Activated CD4-positive, CD25-positive, alpha-beta regulatory T cell (primary cell): ENCODE measurements at regions not wholly inside any gene's neighbourhood (a gene's known extent, or its start where the extent isn't known, plus 50 kb on each side); places are given as distances from the start of the nearest gene placed in this dataset.
"Not testable (repeated sequence)": the region's sequence is repeated elsewhere in the genome, so short reads cannot be mapped to it uniquely, and the experiment has no call there.

ENCODE experiments used
- DNase-seq, 4 experiments: peaks; one replicate each; lab custom pipeline; 2025; lab: John Stamatoyannopoulos, UW

DNA sequence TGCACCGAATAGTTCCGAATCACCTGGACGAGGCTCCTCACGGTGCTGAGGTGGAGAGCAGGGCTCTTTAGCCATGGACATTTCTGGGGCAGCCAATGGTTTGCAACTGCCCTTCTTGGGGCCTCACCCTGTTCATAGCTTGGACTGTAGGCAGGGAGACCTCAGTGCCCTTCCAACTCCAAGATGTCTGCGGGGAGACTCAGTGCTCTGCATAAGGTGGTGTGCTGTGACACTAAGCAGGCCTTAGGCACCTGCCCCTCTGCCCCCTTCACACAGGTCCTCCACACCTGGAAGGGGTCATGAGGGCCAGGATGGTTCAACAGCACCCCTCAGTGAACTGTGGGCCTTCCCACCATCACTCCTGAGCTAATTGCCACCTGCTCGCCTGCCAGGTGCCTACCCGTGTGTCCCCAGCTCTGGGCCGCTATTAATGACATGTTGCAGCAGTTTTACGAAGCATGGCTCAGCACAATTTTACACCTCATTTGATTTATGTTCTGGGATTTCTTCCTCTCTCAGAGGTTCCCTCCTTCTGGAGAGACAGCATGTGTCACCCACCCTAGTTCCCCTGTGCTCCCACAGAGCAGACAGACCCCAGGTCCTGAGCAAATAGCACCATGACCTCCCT lies 101.2 kb upstream of the SMAD3 start:
- DNase-seq = no peak

DNA sequence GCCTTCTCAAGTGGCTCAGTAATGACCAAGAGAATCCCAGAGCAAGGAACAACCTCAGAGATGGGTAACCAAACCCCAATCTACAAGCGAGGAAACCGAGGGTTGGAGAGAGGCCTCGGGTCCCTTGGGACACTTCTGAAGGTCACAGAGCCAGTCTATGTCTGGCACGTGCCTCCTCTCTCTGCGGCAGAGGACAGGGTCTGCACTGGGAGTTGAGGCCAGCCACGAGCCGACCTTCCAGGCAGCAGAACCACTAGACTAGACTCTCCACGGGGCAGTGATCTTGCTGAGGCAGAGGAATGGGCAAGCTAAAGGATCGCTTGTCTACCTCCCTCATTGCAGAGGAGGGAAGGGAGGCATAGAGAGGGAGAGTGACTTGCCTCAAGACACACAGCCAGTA lies 100.6 kb upstream of the SMAD3 start:
- no peak for DNase-seq

GRCh38 chr15:66965201-66965900 lies 100.1 kb upstream of the SMAD3 start:
- no peak for DNase-seq

DNA sequence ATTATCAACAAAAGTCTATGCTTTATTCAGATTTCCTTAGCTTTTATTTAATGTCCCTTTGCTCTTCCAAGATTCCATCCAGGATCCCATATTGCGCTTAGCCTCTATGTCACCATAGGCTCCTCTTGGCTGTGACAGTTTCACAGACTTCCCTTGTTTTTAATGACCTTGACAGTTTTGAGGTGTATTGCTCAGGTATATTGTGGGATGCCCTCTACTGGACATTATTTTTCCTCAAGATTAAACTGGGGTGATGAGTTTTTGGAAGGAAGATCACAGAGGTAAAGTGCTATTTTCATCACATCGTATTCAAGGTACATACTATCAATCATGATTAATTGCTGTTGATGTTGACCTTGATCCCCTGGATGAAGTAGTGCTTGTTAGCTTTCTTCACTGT lies 99.1 kb upstream of the SMAD3 start:
- DNase-seq = no peak

GRCh38 chr15:66968806-66969596 lies 96.4 kb upstream of the SMAD3 start:
- no peak for DNase-seq

GRCh38 chr15:66974131-66974530 lies 91.3 kb upstream of the SMAD3 start:
- not testable (repeated sequence) for DNase-seq

- not testable (repeated sequence) for DNase-seq
Observed at GRCh38 chr15:66976106-66976640, 89.2 kb upstream of the SMAD3 start.

GRCh38 chr15:66980326-66980725 lies 85.1 kb upstream of the SMAD3 start:
- not testable (repeated sequence) for DNase-seq

DNA sequence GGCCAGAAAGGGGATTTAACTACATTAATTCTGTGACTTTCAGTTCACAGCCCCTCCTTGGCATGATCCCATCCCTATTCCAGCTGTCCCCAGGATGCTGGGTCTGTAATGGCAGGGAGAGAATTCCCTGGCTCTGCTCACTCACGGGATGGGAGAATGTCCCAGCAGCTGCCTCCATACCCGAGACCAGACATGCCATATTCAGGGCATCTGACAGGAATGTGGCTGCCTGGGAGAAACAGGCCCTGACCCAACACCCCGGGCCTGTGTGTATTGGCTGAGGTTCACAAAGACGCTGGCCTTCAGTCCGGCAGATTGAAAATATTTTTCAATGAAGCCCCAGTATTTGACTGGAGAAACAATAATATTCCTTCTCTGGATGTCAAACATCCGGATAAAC lies 83.6 kb upstream of the SMAD3 start:
- no peak for DNase-seq

GRCh38 chr15:66982250-66982649 lies 83.2 kb upstream of the SMAD3 start:
- no peak for DNase-seq

DNA sequence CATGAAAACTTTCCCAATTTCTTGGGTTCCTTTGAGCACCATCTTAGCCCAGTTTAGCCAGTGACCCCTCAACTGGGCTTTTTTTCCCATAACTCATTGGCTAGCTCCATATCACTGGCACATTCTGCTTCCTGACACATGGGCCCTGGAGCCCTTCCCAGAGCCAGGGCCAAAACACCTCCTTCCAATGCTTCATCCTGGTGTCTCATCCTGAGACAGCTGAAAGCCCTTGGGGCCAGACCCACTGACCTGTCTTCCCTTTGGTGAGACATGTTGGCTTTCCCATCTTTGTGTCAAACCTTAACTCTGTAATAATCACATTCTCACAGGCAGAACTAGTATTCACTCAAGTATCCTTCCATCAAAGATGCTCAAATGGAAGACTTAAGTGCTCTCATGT lies 82.6 kb upstream of the SMAD3 start:
- no peak for DNase-seq

DNA sequence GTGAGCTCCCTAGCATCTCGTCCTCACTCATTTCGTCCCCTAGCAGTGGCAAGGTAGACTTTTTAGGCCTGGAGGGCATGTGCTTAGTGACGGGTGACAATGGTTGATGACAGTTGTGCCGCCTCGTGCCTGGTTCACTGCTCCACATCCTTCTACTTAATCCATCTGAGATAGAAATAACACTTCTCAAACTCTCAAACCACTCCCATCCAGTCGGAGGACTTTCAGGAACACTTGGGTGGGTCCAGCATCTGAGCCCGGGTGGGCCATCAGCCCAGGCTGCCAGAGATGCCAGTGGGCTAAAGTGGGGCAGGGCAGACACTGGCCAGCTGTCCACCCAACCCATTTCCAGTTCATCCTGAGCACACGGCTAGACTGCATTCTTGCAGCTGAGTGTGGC lies 79.7 kb upstream of the SMAD3 start:
- no peak for DNase-seq

DNA sequence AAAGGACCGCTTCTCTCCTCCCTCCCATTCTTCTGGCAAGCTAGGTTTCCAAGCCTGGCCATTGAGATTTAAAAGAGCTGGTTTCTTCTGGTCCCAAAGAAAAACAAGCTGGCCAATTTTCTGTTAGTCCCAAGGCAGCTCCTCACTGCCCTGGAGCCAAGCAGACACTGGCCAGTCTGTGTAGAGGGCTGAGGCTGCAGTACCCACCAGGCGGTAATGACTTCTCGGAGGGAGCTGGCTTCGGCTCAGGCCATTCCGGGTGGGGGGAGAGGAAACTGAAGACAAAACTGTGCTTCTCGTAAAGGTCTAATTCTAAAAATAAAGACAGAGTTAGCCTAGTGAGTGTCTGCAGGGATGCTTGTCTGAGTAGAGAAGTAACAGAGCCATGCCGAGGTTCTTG lies 78.5 kb upstream of the SMAD3 start:
- no peak for DNase-seq

DNA sequence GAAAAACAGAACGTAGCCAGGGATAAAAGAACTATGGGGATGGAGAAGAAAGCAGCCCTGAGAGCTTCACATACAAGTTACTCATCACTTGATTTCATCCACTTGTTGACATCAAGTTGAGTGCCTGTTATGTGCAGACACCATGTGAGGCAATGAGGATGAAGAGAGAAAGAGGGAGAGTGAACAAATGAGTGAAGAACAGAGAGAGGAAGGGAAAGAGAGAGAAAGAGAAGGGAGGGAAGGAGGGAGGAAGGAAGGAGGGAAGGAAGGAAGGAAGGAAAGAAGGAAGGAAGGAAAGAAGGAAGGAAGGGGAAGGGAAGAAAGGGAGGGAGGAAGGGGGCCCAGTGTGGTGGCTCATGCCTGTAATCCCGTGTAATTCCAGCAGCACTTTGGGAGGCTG lies 72.3 kb upstream of the SMAD3 start:
- no peak for DNase-seq

GRCh38 chr15:66993874-66994696 lies 71.3 kb upstream of the SMAD3 start:
- DNase-seq = no peak

GRCh38 chr15:66994927-66995656 lies 70.3 kb upstream of the SMAD3 start:
- DNase-seq = no peak

- no peak for DNase-seq
Observed at GRCh38 chr15:66996094-66996493, 69.3 kb upstream of the SMAD3 start.

DNA sequence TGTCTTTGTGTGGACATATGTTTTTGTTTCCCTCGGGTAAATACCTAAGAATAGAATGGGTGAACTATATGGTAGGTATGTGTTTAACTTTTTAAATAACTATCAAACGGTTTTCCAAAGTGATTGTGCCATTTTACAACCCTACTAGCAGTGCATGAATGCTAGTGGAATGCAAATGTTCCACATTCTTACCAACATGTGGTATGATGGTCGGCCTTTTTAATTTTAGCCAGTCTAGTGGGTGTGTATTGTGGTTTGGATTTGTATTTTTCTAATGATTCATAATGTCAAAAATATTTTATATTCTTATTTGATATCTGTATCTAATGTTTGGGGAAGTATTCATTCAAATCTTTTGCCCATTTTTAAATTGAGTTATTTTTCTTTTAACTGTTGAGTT lies 68.2 kb upstream of the SMAD3 start:
- DNase-seq = no peak

DNA sequence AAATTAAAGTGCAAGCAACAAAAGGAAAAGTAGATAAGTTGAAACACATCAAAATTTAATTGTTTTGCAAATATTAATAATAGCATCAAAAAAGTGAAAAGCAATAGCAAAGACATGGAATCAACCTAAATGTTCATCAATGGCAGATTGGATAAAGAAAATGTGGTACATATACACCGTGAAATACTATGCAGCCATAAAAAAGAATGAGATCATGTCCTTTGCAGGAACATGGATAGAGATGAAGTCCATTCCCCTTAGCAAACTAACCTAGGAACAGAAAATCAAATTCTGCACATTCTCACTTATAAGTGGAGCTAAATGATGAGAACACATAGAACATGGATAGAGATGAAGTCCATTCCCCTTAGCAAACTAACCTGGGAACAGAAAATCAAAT lies 67.2 kb upstream of the SMAD3 start:
- not testable (repeated sequence) for DNase-seq

GRCh38 chr15:66999046-66999968 lies 66.1 kb upstream of the SMAD3 start:
- no peak for DNase-seq
